CD4-positive, alpha-beta memory T cell (primary cell): ENCODE measurements at regions not wholly inside any gene's neighbourhood (a gene's known extent, or its start where the extent isn't known, plus 50 kb on each side); places are given as distances from the start of the nearest gene placed in this dataset.

Experiments
- CTCF ChIA-PET: fragments of 350-600 bp; sonication (Branson Sonifier 250); formaldehyde crosslinking; loops from one replicate; lab custom pipeline; 2021; ENCODE audit warnings: inconsistent platforms; ENCODE audit not compliant: partially characterized antibody; lab: Charles Lee
- POLR2A ChIA-PET: fragments of 350-600 bp; sonication (Branson Sonifier 250); formaldehyde crosslinking; loops from one replicate; lab custom pipeline; 2021; ENCODE audit not compliant: partially characterized antibody; lab: Charles Lee
- DNase-seq, 5 donors: peaks; one replicate each; pipeline versions ENCODE4 v3.0.0 to v3.0.0-alpha.2; 2020 to 2022; ENCODE audit warnings: mixed read lengths in 1 of 5
- H3K27ac ChIP-seq: one replicate; pipeline ENCODE4 v1.7.0; 2013; ENCODE audit warnings: low read depth, low read length
- H3K27me3 ChIP-seq: 2 replicates; pipeline ENCODE4 v1.7.0; 2013; ENCODE audit warnings: mild to moderate bottlenecking, low read length, moderate library complexity; ENCODE audit not compliant: insufficient read depth
- H3K36me3 ChIP-seq: 2 replicates; pipeline ENCODE4 v1.7.0; 2013; ENCODE audit warnings: mild to moderate bottlenecking, low read length, moderate library complexity; ENCODE audit not compliant: insufficient read depth
- H3K4me1 ChIP-seq: 2 replicates; pipeline ENCODE4 v1.7.0; 2013; ENCODE audit warnings: mild to moderate bottlenecking, low read length, moderate library complexity; ENCODE audit not compliant: insufficient read depth
- H3K4me3 ChIP-seq, 2 donors: one replicate each; pipeline ENCODE4 v1.7.0; 2013; ENCODE audit warnings: low read length in 2 of 2, mild to moderate bottlenecking in 1 of 2
- H3K9me3 ChIP-seq, 2 donors: one replicate each; pipeline ENCODE4 v1.7.0; 2013; ENCODE audit warnings: low read length in 2 of 2, control low read depth in 1 of 2; ENCODE audit not compliant: control insufficient read depth in 1 of 2
- H3K27ac Mint-ChIP-seq, 7 donors: one replicate each; pipeline ENCODE4 v1.8.0; 2020 to 2021; ENCODE audit warnings: mixed read lengths in 7 of 7, mild to moderate bottlenecking in 6 of 7, inconsistent platforms in 3 of 7, moderate library complexity in 3 of 7
- H3K27me3 Mint-ChIP-seq, 2 donors: one replicate each; pipeline ENCODE4 v1.8.0; 2020 to 2021; ENCODE audit warnings: mixed read lengths in 2 of 2
- H3K36me3 Mint-ChIP-seq, 2 donors: one replicate each; pipeline ENCODE4 v1.8.0; 2020 to 2021; ENCODE audit warnings: mixed read lengths in 2 of 2, inconsistent platforms in 1 of 2, mild to moderate bottlenecking in 1 of 2
- H3K4me1 Mint-ChIP-seq, 4 donors: one replicate each; pipeline ENCODE4 v1.8.0; 2020 to 2021; ENCODE audit warnings: mixed read lengths in 4 of 4, mild to moderate bottlenecking in 1 of 4
- H3K4me3 Mint-ChIP-seq, 8 donors: one replicate each; pipeline ENCODE4 v1.8.0; 2020 to 2021; ENCODE audit warnings: mixed read lengths in 8 of 8, mild to moderate bottlenecking in 7 of 8, moderate library complexity in 6 of 8, inconsistent platforms in 3 of 8
- H3K9me3 Mint-ChIP-seq, 8 donors: one replicate each; pipeline ENCODE4 v1.8.0; 2020 to 2021; ENCODE audit warnings: mixed read lengths in 8 of 8, mild to moderate bottlenecking in 5 of 8, inconsistent platforms in 3 of 8, moderate library complexity in 1 of 8
- intact Hi-C: fragments of 100-400 bp; cut with micrococcal nuclease; formaldehyde crosslinking; loops from one replicate; pipeline ENCODE4 v1.15.1; 2023

DNA sequence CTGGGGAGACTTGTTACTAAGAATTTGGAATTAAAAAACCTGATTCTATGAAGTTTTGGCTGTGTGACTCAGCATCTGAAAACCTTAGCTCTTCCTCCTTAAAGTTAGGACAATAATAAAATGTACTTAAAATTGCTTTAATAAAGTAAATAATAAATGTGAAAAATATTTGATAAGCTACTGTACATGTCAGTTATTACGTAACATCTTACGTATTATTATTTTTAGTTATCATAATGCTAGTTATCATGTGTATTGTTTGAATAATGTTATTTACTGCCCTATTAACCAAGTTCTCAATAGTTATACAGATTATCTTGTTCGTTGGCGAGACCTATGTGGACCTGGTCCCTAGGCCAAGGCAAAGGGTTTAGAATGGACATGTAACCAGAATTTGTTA lies 449.2 kb upstream of the ADGRL3 start:
- no peaks in the 10 kb centered on the region for H3K27me3 Mint-ChIP-seq
- H3K4me1 Mint-ChIP-seq: no peaks in the 10 kb centered on the region
- H3K36me3 Mint-ChIP-seq: no peaks in the 10 kb centered on the region
- POLR2A ChIA-PET: no interaction called here
- Histone ChIP-seq H3K4me3 (no peak overlapping the region), H3K27ac (no peak overlapping the region), H3K36me3 (no peaks in the 10 kb centered on the region), H3K9me3 (no peaks in the 10 kb centered on the region), H3K4me1 (no peaks in the 10 kb centered on the region), H3K27me3 (no peaks in the 10 kb centered on the region)
- no peak overlapping the region for H3K4me3 Mint-ChIP-seq
- H3K9me3 Mint-ChIP-seq: peaks cover 0 to 25% (median 15%) of the 10 kb centered on the region in 8 donors
- intact Hi-C loops: no loop called here
- no peak overlapping the region for H3K27ac Mint-ChIP-seq
- CTCF ChIA-PET: no interaction called here
- no peak for DNase-seq

GRCh38 chr4:60757986-60758680 lies 442.0 kb upstream of the ADGRL3 start:
- Histone ChIP-seq H3K4me1 (no peaks in the 10 kb centered on the region), H3K27ac (no peak overlapping the region), H3K36me3 (no peaks in the 10 kb centered on the region), H3K4me3 (no peak overlapping the region), H3K9me3 (no peaks in the 10 kb centered on the region), H3K27me3 (no peaks in the 10 kb centered on the region)
- Mint-ChIP-seq H3K9me3 (peaks cover 5 to 27% (median 12%) of the 10 kb centered on the region in 8 donors), H3K4me3 (peak overlapping the region in 1 of 8 donors; percentile 49), H3K27me3 (no peaks in the 10 kb centered on the region), H3K36me3 (no peaks in the 10 kb centered on the region), H3K4me1 (no peaks in the 10 kb centered on the region), H3K27ac (no peak overlapping the region)
- ChIA-PET CTCF (no interaction called here), POLR2A (no interaction called here)
- intact Hi-C loops: no loop called here
- DNase-seq: no peak

DNA sequence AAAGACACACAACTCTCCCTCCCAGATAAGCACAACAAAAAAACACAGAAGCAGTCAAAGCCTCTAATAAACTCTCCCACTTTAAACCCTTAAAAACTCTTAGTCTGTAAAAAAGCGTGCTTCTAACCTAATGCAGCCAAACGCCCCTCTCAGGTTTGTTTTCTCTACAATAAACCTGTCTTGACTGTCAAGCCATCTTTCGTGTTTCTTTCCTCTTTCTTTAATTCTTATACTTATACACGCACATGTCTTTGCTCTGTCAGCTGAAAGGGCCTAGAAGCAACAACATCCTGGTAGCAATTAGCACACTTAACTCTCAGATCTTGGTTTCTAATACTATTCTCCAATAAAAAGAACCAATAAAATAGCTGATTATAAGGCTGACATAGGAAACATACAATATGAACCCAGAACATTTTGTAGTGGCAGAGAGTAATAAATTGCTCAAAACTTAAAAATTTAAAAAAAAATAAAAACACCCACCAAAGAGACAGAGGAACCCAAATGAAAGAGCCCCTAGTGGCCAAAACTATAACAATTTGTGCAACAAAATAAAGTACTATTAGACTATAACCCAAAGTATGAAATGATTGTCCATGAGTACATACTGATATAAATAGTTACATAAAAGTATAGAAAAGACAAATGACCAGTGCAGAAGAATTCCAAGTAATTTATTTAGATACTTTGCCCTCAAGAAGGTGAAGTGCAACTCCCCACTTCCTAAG lies 440.4 kb upstream of the ADGRL3 start:
- Histone ChIP-seq H3K36me3 (no peaks in the 10 kb centered on the region), H3K9me3 (no peaks in the 10 kb centered on the region), H3K27me3 (no peaks in the 10 kb centered on the region), H3K4me1 (no peaks in the 10 kb centered on the region), H3K4me3 (no peak overlapping the region), H3K27ac (no peak overlapping the region)
- no peaks in the 10 kb centered on the region for H3K27me3 Mint-ChIP-seq
- intact Hi-C loops: no loop called here
- H3K36me3 Mint-ChIP-seq: no peaks in the 10 kb centered on the region
- H3K4me1 Mint-ChIP-seq: no peaks in the 10 kb centered on the region
- no peak overlapping the region for H3K4me3 Mint-ChIP-seq
- CTCF ChIA-PET: no interaction called here
- POLR2A ChIA-PET: no interaction called here
- DNase-seq: no peak
- no peak overlapping the region for H3K27ac Mint-ChIP-seq
- H3K9me3 Mint-ChIP-seq: peaks cover 5 to 23% (median 11%) of the 10 kb centered on the region in 8 donors

- intact Hi-C loops: no loop called here
- Mint-ChIP-seq H3K27ac (no peak overlapping the region), H3K4me3 (no peak overlapping the region), H3K9me3 (peaks cover 0 to 13% (median 4%) of the 10 kb centered on the region in 8 donors), H3K4me1 (no peaks in the 10 kb centered on the region), H3K27me3 (no peaks in the 10 kb centered on the region), H3K36me3 (no peaks in the 10 kb centered on the region)
- Histone ChIP-seq H3K27ac (no peak overlapping the region), H3K27me3 (no peaks in the 10 kb centered on the region), H3K4me3 (no peak overlapping the region), H3K4me1 (no peaks in the 10 kb centered on the region), H3K9me3 (no peaks in the 10 kb centered on the region), H3K36me3 (no peaks in the 10 kb centered on the region)
- no peak for DNase-seq
- ChIA-PET CTCF (no interaction called here), POLR2A (no interaction called here)
Measured at GRCh38 chr4:60780874-60781273, 419.3 kb upstream of the ADGRL3 start.

GRCh38 chr4:60790608-60791007 lies 409.5 kb upstream of the ADGRL3 start:
- POLR2A ChIA-PET: no interaction called here
- Mint-ChIP-seq H3K4me3 (no peak overlapping the region), H3K27me3 (no peaks in the 10 kb centered on the region), H3K9me3 (peaks cover 0 to 12% (median 4%) of the 10 kb centered on the region in 8 donors), H3K36me3 (no peaks in the 10 kb centered on the region), H3K27ac (no peak overlapping the region), H3K4me1 (no peaks in the 10 kb centered on the region)
- CTCF ChIA-PET: no interaction called here
- H3K4me1 ChIP-seq: no peaks in the 10 kb centered on the region
- intact Hi-C loops: no loop called here
- no peaks in the 10 kb centered on the region for H3K9me3 ChIP-seq
- no peaks in the 10 kb centered on the region for H3K36me3 ChIP-seq
- no peak overlapping the region for H3K4me3 ChIP-seq
- H3K27me3 ChIP-seq: no peaks in the 10 kb centered on the region
- no peak for DNase-seq
- no peak overlapping the region for H3K27ac ChIP-seq

DNA sequence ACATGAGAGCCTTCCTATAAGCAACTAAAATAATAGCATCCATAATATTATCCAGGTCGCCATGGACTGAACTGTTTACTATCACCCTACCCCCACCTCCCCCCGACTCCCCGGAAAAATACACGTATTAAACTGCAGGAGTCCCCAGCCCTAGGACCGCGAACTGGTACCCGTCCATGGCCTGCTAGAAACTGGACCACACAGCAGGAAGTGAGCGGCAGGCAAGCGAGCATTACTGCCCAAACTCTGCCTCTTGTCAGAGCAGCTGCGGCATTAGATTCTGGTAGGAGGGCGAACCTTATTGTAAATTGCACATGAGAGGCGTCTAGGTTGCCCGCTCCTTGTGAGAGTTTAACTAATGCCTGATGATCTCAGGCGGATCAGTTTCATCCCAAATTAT lies 405.8 kb upstream of the ADGRL3 start:
- Mint-ChIP-seq H3K27me3 (no peaks in the 10 kb centered on the region), H3K4me3 (no peak overlapping the region), H3K27ac (no peak overlapping the region), H3K4me1 (no peaks in the 10 kb centered on the region), H3K36me3 (no peaks in the 10 kb centered on the region), H3K9me3 (peaks cover 0 to 18% (median 6%) of the 10 kb centered on the region in 8 donors)
- Histone ChIP-seq H3K36me3 (no peaks in the 10 kb centered on the region), H3K27ac (no peak overlapping the region), H3K27me3 (no peaks in the 10 kb centered on the region), H3K4me1 (no peaks in the 10 kb centered on the region), H3K4me3 (no peak overlapping the region), H3K9me3 (no peaks in the 10 kb centered on the region)
- CTCF ChIA-PET: no interaction called here
- POLR2A ChIA-PET: no interaction called here
- intact Hi-C loops: no loop called here
- DNase-seq: no peak

DNA sequence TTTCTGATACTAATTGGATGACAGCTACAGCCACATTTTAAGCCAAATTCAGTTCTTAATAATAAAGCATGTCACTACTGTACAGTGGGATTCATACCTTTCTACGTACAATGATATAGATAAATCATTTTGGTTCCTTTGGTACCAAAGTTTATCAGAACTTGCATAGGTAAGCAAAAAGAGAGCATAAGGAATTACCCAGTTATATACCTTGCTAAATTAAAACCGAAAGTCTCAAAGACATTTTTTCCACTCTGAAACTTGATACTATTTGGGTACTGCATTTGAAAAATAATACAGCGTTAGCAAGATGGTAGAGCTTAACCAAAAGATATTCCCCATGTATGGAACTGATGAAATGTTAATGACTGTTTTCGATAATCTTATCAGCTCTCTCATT lies 400.9 kb upstream of the ADGRL3 start:
- Mint-ChIP-seq H3K9me3 (peaks cover 0 to 14% (median 4%) of the 10 kb centered on the region in 8 donors), H3K27ac (no peak overlapping the region), H3K36me3 (no peaks in the 10 kb centered on the region), H3K27me3 (no peaks in the 10 kb centered on the region), H3K4me1 (no peaks in the 10 kb centered on the region), H3K4me3 (no peak overlapping the region)
- H3K36me3 ChIP-seq: no peaks in the 10 kb centered on the region
- no peaks in the 10 kb centered on the region for H3K4me1 ChIP-seq
- H3K4me3 ChIP-seq: no peak overlapping the region
- ChIA-PET POLR2A (no interaction called here), CTCF (no interaction called here)
- no peak for DNase-seq
- H3K27me3 ChIP-seq: no peaks in the 10 kb centered on the region
- H3K27ac ChIP-seq: no peak overlapping the region
- no peaks in the 10 kb centered on the region for H3K9me3 ChIP-seq
- intact Hi-C loops: no loop called here
